Smooth muscle cell (in vitro differentiated cells): ENCODE measurements at regions not wholly inside any gene's neighbourhood (a gene's known extent, or its start where the extent isn't known, plus 50 kb on each side); places are given as distances from the start of the nearest gene placed in this dataset.

Source experiments
- DNase-seq: peaks from one replicate; lab custom pipeline; 2025; ENCODE audit not compliant: unreplicated experiment; lab: John Stamatoyannopoulos, UW
- H2AFZ ChIP-seq: fragments of 200-600 bp; sonication (generic); 2 replicates; pipeline ENCODE4 v1.6.0; 2016; ENCODE audit warnings: antibody characterized with exemption, low read depth, mild to moderate bottlenecking
- H3F3A ChIP-seq: fragments of 200-600 bp; sonication (generic); 2 replicates; pipeline ENCODE4 v1.6.0; 2017; ENCODE audit warnings: antibody characterized with exemption, low read depth
- H3K27ac ChIP-seq: fragments of 200-600 bp; sonication (generic); 2 replicates; pipeline ENCODE4 v1.5.1; 2016; ENCODE audit warnings: low read depth, mild to moderate bottlenecking
- H3K27me3 ChIP-seq: fragments of 200-600 bp; sonication (generic); 2 replicates; pipeline ENCODE4 v1.6.1; 2016; ENCODE audit warnings: low read depth, mild to moderate bottlenecking
- H3K36me3 ChIP-seq: fragments of 200-600 bp; sonication (generic); 2 replicates; pipeline ENCODE4 v1.5.1; 2016; ENCODE audit warnings: low read depth
- H3K4me1 ChIP-seq: fragments of 200-600 bp; sonication (generic); 2 replicates; pipeline ENCODE4 v1.5.1; 2016; ENCODE audit warnings: low read depth
- H3K4me2 ChIP-seq: fragments of 200-600 bp; sonication (generic); 2 replicates; pipeline ENCODE4 v1.6.0; 2016; ENCODE audit warnings: mild to moderate bottlenecking
- H3K4me3 ChIP-seq: fragments of 200-600 bp; sonication (generic); 2 replicates; pipeline ENCODE4 v1.5.1; 2016; ENCODE audit warnings: mild to moderate bottlenecking
- H3K79me2 ChIP-seq: fragments of 200-600 bp; sonication (generic); 2 replicates; pipeline ENCODE4 v1.6.0; 2016; ENCODE audit warnings: low read depth, mild to moderate bottlenecking
- H3K9ac ChIP-seq: fragments of 200-600 bp; sonication (generic); 2 replicates; pipeline ENCODE4 v1.6.0; 2016; ENCODE audit warnings: low read depth
- H3K9me3 ChIP-seq: fragments of 200-600 bp; sonication (generic); replicated peaks from 2 replicates; pipeline ENCODE4 v1.5.1; 2016; ENCODE audit warnings: low read depth
- H4K20me1 ChIP-seq: fragments of 200-600 bp; sonication (generic); 2 replicates; pipeline ENCODE4 v1.6.0; 2016; ENCODE audit warnings: low read depth
- WGBS: methylation state at CpG from one replicate; pipeline ENCODE4 v1.1.7; 2016; ENCODE audit warnings: low lambda C conversion rate; 5-methylcytosine and 5-hydroxymethylcytosine counted together
- TF ChIP-seq, protein P1 (sequence below): fragments of 200-600 bp; sonication (generic); IDR thresholded peaks from 2 replicates; pipeline ENCODE4 v1.5.1; 2017; ENCODE audit warnings: borderline replicate concordance, mild to moderate bottlenecking, antibody characterized with exemption; ENCODE audit not compliant: insufficient read depth, poor library complexity, severe bottlenecking

DNA sequence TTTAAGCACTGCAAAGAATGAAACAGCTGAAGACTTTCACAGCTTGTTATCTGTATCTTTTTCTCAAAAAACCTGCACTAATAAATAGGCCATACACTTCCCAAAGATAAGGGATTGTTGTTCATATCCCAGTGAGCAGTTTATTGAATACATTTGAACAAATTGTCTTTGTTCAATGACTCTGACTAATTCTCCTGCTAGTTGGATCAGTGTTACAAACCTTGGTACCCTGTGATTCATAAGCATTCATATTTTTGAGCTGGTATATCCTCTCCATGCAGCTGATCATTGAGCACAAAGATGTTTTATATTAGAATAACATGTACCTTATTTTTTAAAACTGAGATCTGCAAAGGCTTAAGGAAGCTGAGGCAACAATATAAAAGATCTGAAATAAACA is 58.9 kb upstream of the FSCB start:
- TF ChIP-seq, protein P1, sequence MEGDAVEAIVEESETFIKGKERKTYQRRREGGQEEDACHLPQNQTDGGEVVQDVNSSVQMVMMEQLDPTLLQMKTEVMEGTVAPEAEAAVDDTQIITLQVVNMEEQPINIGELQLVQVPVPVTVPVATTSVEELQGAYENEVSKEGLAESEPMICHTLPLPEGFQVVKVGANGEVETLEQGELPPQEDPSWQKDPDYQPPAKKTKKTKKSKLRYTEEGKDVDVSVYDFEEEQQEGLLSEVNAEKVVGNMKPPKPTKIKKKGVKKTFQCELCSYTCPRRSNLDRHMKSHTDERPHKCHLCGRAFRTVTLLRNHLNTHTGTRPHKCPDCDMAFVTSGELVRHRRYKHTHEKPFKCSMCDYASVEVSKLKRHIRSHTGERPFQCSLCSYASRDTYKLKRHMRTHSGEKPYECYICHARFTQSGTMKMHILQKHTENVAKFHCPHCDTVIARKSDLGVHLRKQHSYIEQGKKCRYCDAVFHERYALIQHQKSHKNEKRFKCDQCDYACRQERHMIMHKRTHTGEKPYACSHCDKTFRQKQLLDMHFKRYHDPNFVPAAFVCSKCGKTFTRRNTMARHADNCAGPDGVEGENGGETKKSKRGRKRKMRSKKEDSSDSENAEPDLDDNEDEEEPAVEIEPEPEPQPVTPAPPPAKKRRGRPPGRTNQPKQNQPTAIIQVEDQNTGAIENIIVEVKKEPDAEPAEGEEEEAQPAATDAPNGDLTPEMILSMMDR = no peak

DNA sequence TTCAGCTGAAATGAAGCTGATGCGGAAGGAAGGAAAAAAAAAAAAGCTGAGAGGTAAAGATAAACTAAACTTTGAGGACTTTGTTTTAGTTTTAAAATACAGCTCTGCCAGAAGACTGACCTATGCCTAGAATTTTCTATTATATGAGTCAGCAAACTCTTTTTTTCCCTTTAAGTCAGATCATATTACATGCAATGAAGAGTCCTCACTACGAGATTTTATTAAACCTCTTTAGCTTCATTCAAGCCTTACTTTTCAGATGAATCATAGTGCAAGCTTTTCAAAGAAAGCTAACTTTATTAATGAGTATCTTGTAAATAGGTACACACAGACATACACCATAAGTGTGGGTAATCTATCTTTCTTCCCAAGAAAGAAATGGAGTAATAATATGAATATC is 57.8 kb upstream of the FSCB start:
- H3K9ac ChIP-seq = no peak overlapping the region
- peak overlapping the region; percentile 51 for H3K27ac ChIP-seq
- H3K27me3 ChIP-seq = no peaks in the 10 kb centered on the region
- no peaks in the 10 kb centered on the region for H3K36me3 ChIP-seq
- TF ChIP-seq, protein P1 = no peak
- H3K9me3 ChIP-seq = no peaks in the 10 kb centered on the region
- 29% methylated on average over 2 of the region's 2 CpGs for WGBS
- no peaks in the 10 kb centered on the region for H3K4me1 ChIP-seq
- H2AFZ ChIP-seq = peak overlapping the region; percentile 69
- no peak overlapping the region for H3K4me3 ChIP-seq
- no peaks in the 10 kb centered on the region for H3K79me2 ChIP-seq
- H3F3A ChIP-seq = no peaks in the 10 kb centered on the region
- H3K4me2 ChIP-seq = peak overlapping the region; percentile 32
- DNase-seq = no peak
- no peaks in the 10 kb centered on the region for H4K20me1 ChIP-seq

More for the DNA sequence above, 58.9 kb upstream of the FSCB start:
- no peaks in the 10 kb centered on the region for H4K20me1 ChIP-seq
- no peaks in the 10 kb centered on the region for H3F3A ChIP-seq
- H3K9ac ChIP-seq = no peak overlapping the region
- H3K36me3 ChIP-seq = no peaks in the 10 kb centered on the region
- H3K9me3 ChIP-seq = peaks cover 5% of the 10 kb centered on the region
- H3K79me2 ChIP-seq = no peaks in the 10 kb centered on the region
- no peak for DNase-seq
- H3K4me3 ChIP-seq = no peak overlapping the region
- no peak overlapping the region for H2AFZ ChIP-seq
- no peak overlapping the region for H3K27ac ChIP-seq
- H3K27me3 ChIP-seq = no peaks in the 10 kb centered on the region
- no peak overlapping the region for H3K4me2 ChIP-seq
- no peaks in the 10 kb centered on the region for H3K4me1 ChIP-seq
